Neuronal stem cell (in vitro differentiated cells): ENCODE measurements at regions not wholly inside any gene's neighbourhood (a gene's known extent, or its start where the extent isn't known, plus 50 kb on each side); places are given as distances from the start of the nearest gene placed in this dataset.
A peak's percentile ranks its signal among the peaks of the same experiment; 100 is the strongest.

Experiments used
- DNase-seq: peaks from one replicate; pipeline ENCODE4 v3.0.0-alpha.2; 2013; ENCODE audit warnings: low spot score
- H2AFZ ChIP-seq: one replicate; pipeline ENCODE4 v1.6.1; 2013; ENCODE audit warnings: mild to moderate bottlenecking, low read length, inconsistent platforms
- H2AK5ac ChIP-seq: 2 replicates; pipeline ENCODE4 v1.6.1; 2013; ENCODE audit warnings: low read depth, mild to moderate bottlenecking, inconsistent platforms, low read length, moderate library complexity, mixed read lengths
- H2BK120ac ChIP-seq: 2 replicates; pipeline ENCODE4 v1.6.1; 2013; ENCODE audit warnings: low read depth, mild to moderate bottlenecking, inconsistent platforms, low read length, moderate library complexity, mixed read lengths
- H2BK12ac ChIP-seq: one replicate; pipeline ENCODE4 v1.6.1; 2013; ENCODE audit warnings: low read length, inconsistent platforms
- H2BK15ac ChIP-seq: 2 replicates; pipeline ENCODE4 v1.6.1; 2013; ENCODE audit warnings: mild to moderate bottlenecking, low read length, inconsistent platforms, mixed read lengths
- H2BK5ac ChIP-seq: one replicate; pipeline ENCODE4 v1.6.1; 2013; ENCODE audit warnings: inconsistent platforms, mild to moderate bottlenecking, low read length, moderate library complexity
- H3K14ac ChIP-seq: one replicate; pipeline ENCODE4 v1.6.1; 2013; ENCODE audit warnings: low read length, inconsistent platforms
- H3K18ac ChIP-seq: 2 replicates; pipeline ENCODE4 v1.6.1; 2013; ENCODE audit warnings: low read length, inconsistent platforms
- H3K23ac ChIP-seq: 2 replicates; pipeline ENCODE4 v1.6.1; 2013; ENCODE audit warnings: low read depth, mild to moderate bottlenecking, mixed read lengths, low read length, inconsistent platforms; ENCODE audit not compliant: poor library complexity
- H3K27ac ChIP-seq: replicated peaks from 3 replicates; pipeline ENCODE4 v1.5.1; 2013; ENCODE audit warnings: low read length, inconsistent platforms
- H3K27me3 ChIP-seq, 3 experiments: 2 replicates each; pipeline ENCODE4 v1.6.1; 2013; ENCODE audit warnings: low read length in 3 of 3, mild to moderate bottlenecking in 2 of 3, inconsistent platforms in 1 of 3, low read depth in 1 of 3, mixed read lengths in 1 of 3, moderate library complexity in 1 of 3; ENCODE audit not compliant: control insufficient read depth in 3 of 3, insufficient read depth in 3 of 3
- H3K36me3 ChIP-seq, 2 donors: replicated peaks in 1 of 2; 2 replicates each; pipeline ENCODE4 v1.6.1; 2013; ENCODE audit warnings: low read length in 2 of 2; ENCODE audit not compliant: control insufficient read depth in 2 of 2, insufficient read depth in 2 of 2
- H3K4ac ChIP-seq: 2 replicates; pipeline ENCODE4 v1.6.1; 2013; ENCODE audit warnings: inconsistent platforms, mild to moderate bottlenecking, low read length, moderate library complexity
- H3K4me1 ChIP-seq, 2 donors: 1 replicate in 1 of 2; 2 replicates in 1 of 2; pipeline ENCODE4 v1.6.1; 2013; ENCODE audit warnings: low read length in 2 of 2, low read depth in 1 of 2; ENCODE audit not compliant: control insufficient read depth in 2 of 2, insufficient read depth in 1 of 2
- H3K4me2 ChIP-seq: one replicate; pipeline ENCODE4 v1.6.1; 2013; ENCODE audit warnings: mild to moderate bottlenecking, low read length, inconsistent platforms; ENCODE audit not compliant: insufficient read depth, poor library complexity, severe bottlenecking
- H3K4me3 ChIP-seq, 2 donors: 2 replicates each; pipeline ENCODE4 v1.5.1; 2013; ENCODE audit warnings: low read length in 2 of 2, mild to moderate bottlenecking in 2 of 2, inconsistent platforms in 1 of 2, moderate library complexity in 1 of 2
- H3K79me1 ChIP-seq: one replicate; pipeline ENCODE4 v1.6.1; 2013; ENCODE audit warnings: low read depth, mild to moderate bottlenecking, inconsistent platforms, low read length, moderate library complexity
- H3K9ac ChIP-seq: one replicate; pipeline ENCODE4 v1.6.1; 2013; ENCODE audit warnings: mild to moderate bottlenecking, low read depth, low read length, inconsistent platforms; ENCODE audit not compliant: poor library complexity
- H3K9me3 ChIP-seq, 2 donors: replicated peaks in 1 of 2; 2 replicates each; pipeline versions ENCODE3 to v1.6.1; 2013; ENCODE audit warnings: low read length in 2 of 2, mild to moderate bottlenecking in 2 of 2, inconsistent platforms in 1 of 2, low read depth in 1 of 2, mixed read lengths in 1 of 2, moderate library complexity in 1 of 2; ENCODE audit not compliant: control insufficient read depth in 2 of 2, insufficient read depth in 1 of 2
- H4K8ac ChIP-seq: one replicate; pipeline ENCODE4 v1.6.1; 2013; ENCODE audit warnings: low read depth, mild to moderate bottlenecking, inconsistent platforms, low read length, moderate library complexity
- H4K91ac ChIP-seq: one replicate; pipeline ENCODE4 v1.6.1; 2013; ENCODE audit warnings: low read length, low read depth, mild to moderate bottlenecking, inconsistent platforms; ENCODE audit not compliant: poor library complexity
- WGBS, 2 donors: extraction: QIAGEN DNeasy Blood & Tissue Kit; methylation state at CpG; one replicate each; pipeline ENCODE4 v1.1.7; 2013; ENCODE audit warnings: missing lambda C conversion rate in 2 of 2, mixed read lengths in 1 of 2; ENCODE audit not compliant: insufficient read length in 2 of 2, insufficient replicate concordance in 1 of 2; ENCODE audit errors: extremely low coverage in 2 of 2; 5-methylcytosine and 5-hydroxymethylcytosine counted together

DNA sequence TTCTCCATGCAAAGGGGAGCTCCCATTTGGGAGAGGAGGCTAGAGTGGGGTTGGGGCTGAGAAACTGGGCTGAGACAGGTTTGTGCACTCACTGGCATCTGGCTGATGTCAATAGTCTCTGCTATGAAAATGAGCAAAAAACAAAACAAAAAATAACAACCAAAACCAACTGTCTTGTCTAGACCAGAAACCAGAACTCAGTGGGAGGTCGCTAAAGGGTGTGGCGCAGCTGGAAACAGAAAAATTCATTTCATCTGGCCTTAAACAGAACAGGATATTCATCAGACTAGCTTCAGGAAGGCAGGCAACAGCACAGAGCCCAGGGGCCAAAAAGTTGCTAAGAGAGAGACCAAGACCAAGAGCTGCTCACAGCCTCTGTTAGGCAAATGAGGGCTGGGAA, 126.1 kb downstream of the THNSL2 start:
- H3K18ac ChIP-seq, result no peak overlapping the region
- H3K4me1 ChIP-seq, result no peaks in the 10 kb centered on the region
- no peak overlapping the region for H2AFZ ChIP-seq
- H3K36me3 ChIP-seq, result no peaks in the 10 kb centered on the region
- H4K91ac ChIP-seq, result no peak overlapping the region
- no peak overlapping the region for H3K4ac ChIP-seq
- H3K9me3 ChIP-seq, result no peaks in the 10 kb centered on the region
- H3K4me2 ChIP-seq, result no peak overlapping the region
- DNase-seq, result no peak
- WGBS, 2 donors, result no CpG with 5 or more reads among the region's 2 CpGs
- no peak overlapping the region for H3K4me3 ChIP-seq
- H2BK15ac ChIP-seq, result no peak overlapping the region
- no peak overlapping the region for H3K27ac ChIP-seq
- H3K9ac ChIP-seq, result no peak overlapping the region
- H4K8ac ChIP-seq, result no peak overlapping the region
- H2AK5ac ChIP-seq, result no peak overlapping the region
- no peak overlapping the region for H3K14ac ChIP-seq
- no peak overlapping the region for H2BK12ac ChIP-seq
- no peaks in the 10 kb centered on the region for H3K27me3 ChIP-seq
- H2BK5ac ChIP-seq, result no peak overlapping the region
- H3K79me1 ChIP-seq, result no peaks in the 10 kb centered on the region
- no peak overlapping the region for H2BK120ac ChIP-seq
- H3K23ac ChIP-seq, result no peak overlapping the region

DNA sequence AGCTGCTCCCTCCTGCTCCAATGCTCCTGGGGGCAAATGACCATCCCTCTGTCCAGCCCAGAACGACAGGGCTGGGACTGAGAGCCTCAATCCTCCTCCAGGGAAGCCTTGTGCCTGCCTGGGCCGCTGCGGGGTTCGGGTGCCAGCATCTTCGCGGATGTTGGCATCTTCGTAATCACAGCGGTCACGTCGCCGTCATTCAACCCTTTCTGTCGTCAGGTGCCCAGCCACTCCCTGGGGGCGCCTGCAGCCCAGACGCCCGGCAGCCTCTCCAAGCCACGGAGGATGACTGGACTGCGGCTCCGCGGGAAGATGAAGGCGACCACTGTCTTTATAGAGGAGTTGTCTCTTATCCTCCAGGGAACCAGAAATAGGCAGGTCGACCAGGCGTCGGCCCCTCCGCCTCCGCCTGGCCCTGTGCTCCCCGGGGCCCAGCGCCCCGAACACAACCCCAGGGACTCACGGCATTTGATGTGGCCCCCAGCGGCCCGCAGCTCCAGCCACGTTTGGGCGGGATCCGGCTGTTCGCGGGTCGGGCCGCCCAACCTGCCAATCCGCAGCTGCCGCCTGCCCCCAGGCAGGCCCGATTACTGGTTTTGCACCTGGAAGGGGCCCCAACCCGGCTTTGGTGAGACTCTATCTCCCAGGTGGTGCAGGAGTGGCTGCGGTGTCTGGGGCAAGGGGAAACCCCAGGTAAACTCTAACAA, 113.9 kb downstream of the THNSL2 start:
- H2BK120ac ChIP-seq, result no peak overlapping the region
- DNase-seq, result no peak
- H3K18ac ChIP-seq, result peak overlapping the region; percentile 50
- peaks cover 0 to 3% of the 10 kb centered on the region in 2 donors for H3K4me1 ChIP-seq
- no peak overlapping the region for H2BK12ac ChIP-seq
- no peaks in the 10 kb centered on the region for H3K27me3 ChIP-seq
- H2AK5ac ChIP-seq, result peak overlapping the region; percentile 47
- H3K23ac ChIP-seq, result no peak overlapping the region
- no peak overlapping the region for H2AFZ ChIP-seq
- H3K14ac ChIP-seq, result no peak overlapping the region
- H3K36me3 ChIP-seq, result no peaks in the 10 kb centered on the region
- no peaks in the 10 kb centered on the region for H3K79me1 ChIP-seq
- no CpG with 5 or more reads among the region's 43 CpGs for WGBS, 2 donors
- H3K4me3 ChIP-seq, result no peak overlapping the region
- no peak overlapping the region for H3K4me2 ChIP-seq
- no peak overlapping the region for H3K4ac ChIP-seq
- no peak overlapping the region for H4K8ac ChIP-seq
- H2BK5ac ChIP-seq, result no peak overlapping the region
- no peaks in the 10 kb centered on the region for H3K9me3 ChIP-seq
- no peak overlapping the region for H3K9ac ChIP-seq
- H4K91ac ChIP-seq, result no peak overlapping the region
- H2BK15ac ChIP-seq, result no peak overlapping the region
- no peak overlapping the region for H3K27ac ChIP-seq

DNA sequence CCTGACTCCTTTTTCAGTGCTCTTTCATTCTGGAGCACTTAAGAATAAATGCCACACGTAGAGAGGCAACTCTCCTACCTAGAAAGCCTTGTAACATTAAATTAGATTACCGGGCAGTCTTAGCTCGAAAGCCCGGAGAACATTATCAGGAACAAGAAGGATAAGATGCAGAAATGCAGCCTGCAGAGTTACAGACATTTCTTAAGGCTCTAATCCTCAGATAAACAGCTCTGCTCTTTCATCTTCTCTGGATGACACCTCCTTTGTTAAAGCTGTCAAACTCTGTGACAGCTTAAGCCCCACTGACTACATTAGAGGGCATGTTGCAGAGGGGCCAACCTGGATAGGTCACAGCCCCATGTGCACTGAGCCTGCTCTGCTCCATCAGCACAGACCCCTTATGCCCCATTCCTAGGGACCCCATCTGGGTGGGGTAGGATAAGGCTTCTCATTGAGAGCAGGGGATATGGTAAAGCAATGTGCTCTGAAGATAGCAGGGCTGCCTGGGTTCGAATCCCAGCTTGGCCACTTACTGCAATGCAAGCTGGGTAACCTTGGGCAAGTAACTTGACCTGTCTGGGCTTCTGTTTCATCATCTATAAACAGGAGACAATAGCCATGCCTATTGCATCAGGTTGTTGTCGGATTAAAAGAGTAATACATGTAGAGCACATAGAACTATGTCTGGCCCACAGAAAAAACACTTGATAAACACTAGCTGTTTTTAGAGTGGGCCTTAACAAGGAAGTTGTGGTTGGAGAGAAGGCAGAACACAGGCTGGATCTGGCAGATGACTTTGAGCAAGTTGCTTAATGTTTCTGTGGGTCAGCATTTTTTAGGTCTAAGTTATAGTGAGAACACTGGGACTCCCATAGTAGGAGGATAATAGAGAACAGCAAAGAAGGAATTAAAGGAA, 111.4 kb downstream of the THNSL2 start:
- peak; percentile 12 for DNase-seq
- Histone ChIP-seq H2BK120ac (no peak overlapping the region), H3K4me1 (peaks cover 0 to 3% of the 10 kb centered on the region in 2 donors), H3K4me2 (peak overlapping the region; percentile 11), H3K79me1 (no peaks in the 10 kb centered on the region), H3K4me3 (no peak overlapping the region), H3K36me3 (no peaks in the 10 kb centered on the region), H3K14ac (no peak overlapping the region), H3K23ac (no peak overlapping the region), H3K9me3 (no peaks in the 10 kb centered on the region), H2AK5ac (no peak overlapping the region), H3K27ac (no peak overlapping the region), H2BK5ac (no peak overlapping the region), H4K91ac (no peak overlapping the region), H2BK12ac (no peak overlapping the region), H3K27me3 (no peaks in the 10 kb centered on the region), H3K9ac (no peak overlapping the region), H2BK15ac (no peak overlapping the region), H2AFZ (no peak overlapping the region), H3K18ac (no peak overlapping the region), H3K4ac (no peak overlapping the region), H4K8ac (no peak overlapping the region)
- WGBS, 2 donors, result no CpG with 5 or more reads among the region's 6 CpGs

DNA sequence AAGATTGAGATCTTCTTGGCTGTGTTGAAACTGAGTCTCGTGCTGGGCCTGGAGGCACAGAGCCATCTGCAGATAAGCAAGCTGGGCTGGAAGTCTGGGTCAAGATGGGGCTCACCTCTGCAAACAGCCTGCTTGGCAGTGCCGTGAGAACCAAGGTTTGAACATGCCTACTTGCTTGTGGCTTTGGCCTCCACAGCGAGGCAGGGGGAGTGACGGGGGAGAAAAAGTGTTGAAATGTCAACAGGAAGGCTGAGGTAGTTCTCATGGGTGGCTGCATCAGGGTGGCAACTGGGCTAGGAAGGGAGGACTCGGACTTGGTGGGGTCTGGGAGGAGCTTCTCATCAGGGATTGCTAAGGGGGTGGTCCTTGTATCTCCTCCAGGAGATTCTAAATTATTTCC, 99.7 kb downstream of the THNSL2 start:
- Histone ChIP-seq H3K36me3 (no peaks in the 10 kb centered on the region), H3K18ac (no peak overlapping the region), H2AK5ac (no peak overlapping the region), H3K4me3 (no peak overlapping the region), H2BK5ac (no peak overlapping the region), H3K4ac (no peak overlapping the region), H3K23ac (no peak overlapping the region), H3K4me1 (no peaks in the 10 kb centered on the region), H3K27me3 (no peaks in the 10 kb centered on the region), H3K14ac (no peak overlapping the region), H2BK12ac (no peak overlapping the region), H2BK120ac (no peak overlapping the region), H2BK15ac (no peak overlapping the region), H2AFZ (no peak overlapping the region), H4K8ac (no peak overlapping the region), H3K27ac (no peak overlapping the region), H3K9ac (no peak overlapping the region), H4K91ac (no peak overlapping the region), H3K79me1 (no peaks in the 10 kb centered on the region), H3K9me3 (peaks cover 0 to 5% of the 10 kb centered on the region in 2 donors), H3K4me2 (no peak overlapping the region)
- no CpG with 5 or more reads among the region's 5 CpGs for WGBS, 2 donors
- no peak for DNase-seq
